HL-60 (cell line): ENCODE measurements at regions not wholly inside any gene's neighbourhood (a gene's known extent, or its start where the extent isn't known, plus 50 kb on each side); places are given as distances from the start of the nearest gene placed in this dataset.

Source experiments
- REST ChIP-seq: IDR thresholded peaks from 2 replicates; pipeline ENCODE4 v1.6.1; 2012; ENCODE audit warnings: low read depth; ENCODE audit not compliant: insufficient replicate concordance
- TF ChIP-seq, protein P1 (sequence below): IDR thresholded peaks from one replicate; pipeline ENCODE4 v1.5.1; 2011; ENCODE audit warnings: low read length, control low read depth, inconsistent platforms; ENCODE audit not compliant: insufficient read depth

DNA sequence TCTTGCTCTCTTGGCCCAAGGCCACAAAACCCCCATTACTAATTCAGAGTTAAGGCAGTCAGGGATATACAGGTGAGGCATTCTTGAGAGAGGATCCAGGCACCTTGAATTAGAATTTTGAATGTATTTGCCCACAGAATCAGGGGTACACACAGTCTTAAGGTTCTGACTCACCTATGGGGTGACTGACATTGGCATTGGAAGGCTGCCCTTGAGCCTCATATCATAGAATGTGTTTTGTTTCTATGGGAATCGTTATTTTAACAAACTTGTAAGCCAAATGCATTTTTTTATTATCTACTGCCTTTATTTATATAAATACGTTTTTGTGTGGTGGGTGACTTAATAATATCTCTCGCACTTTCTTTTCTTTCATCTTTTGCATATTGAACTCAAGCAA lies 218.6 kb upstream of the CITED2 start:
- no peak for TF ChIP-seq REST
- TF ChIP-seq, protein P1, sequence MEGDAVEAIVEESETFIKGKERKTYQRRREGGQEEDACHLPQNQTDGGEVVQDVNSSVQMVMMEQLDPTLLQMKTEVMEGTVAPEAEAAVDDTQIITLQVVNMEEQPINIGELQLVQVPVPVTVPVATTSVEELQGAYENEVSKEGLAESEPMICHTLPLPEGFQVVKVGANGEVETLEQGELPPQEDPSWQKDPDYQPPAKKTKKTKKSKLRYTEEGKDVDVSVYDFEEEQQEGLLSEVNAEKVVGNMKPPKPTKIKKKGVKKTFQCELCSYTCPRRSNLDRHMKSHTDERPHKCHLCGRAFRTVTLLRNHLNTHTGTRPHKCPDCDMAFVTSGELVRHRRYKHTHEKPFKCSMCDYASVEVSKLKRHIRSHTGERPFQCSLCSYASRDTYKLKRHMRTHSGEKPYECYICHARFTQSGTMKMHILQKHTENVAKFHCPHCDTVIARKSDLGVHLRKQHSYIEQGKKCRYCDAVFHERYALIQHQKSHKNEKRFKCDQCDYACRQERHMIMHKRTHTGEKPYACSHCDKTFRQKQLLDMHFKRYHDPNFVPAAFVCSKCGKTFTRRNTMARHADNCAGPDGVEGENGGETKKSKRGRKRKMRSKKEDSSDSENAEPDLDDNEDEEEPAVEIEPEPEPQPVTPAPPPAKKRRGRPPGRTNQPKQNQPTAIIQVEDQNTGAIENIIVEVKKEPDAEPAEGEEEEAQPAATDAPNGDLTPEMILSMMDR = no peak
